Fibroblast of gingiva (primary cell): ENCODE measurements at regions not wholly inside any gene's neighbourhood (a gene's known extent, or its start where the extent isn't known, plus 50 kb on each side); places are given as distances from the start of the nearest gene placed in this dataset.
"Not testable (repeated sequence)": the region's sequence is repeated elsewhere in the genome, so short reads cannot be mapped to it uniquely, and the experiment has no call there.

Experiments used
- DNase-seq: peaks from one replicate; pipeline ENCODE4 v3.0.0-alpha.2; 2011; ENCODE audit warnings: low read depth

GRCh38 chr4:141290771-141291170 lies 70.1 kb downstream of the ZNF330 start:
- DNase-seq = no peak

- no peak for DNase-seq
Observed at GRCh38 chr4:141294306-141294705, 73.6 kb downstream of the ZNF330 start.

DNA sequence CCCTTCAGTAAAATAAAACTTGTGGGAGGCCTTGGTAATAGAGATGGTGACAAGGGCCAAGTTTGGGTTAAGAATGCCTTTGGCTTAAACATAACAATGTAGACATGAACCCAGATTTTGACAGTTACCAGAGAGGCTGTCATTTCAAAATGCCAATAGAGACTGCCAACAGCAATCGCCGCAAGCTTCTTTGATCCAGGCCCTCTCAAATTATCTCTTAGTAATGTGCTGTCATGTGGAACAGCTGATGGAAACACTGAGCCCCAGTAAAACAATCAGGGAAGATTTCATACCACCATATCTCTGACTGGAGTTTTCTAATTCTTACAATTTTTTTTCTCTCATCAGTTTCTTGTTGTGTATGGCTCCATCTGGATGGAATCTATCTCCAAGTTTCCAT lies 80.5 kb downstream of the ZNF330 start:
- no peak for DNase-seq

GRCh38 chr4:141302924-141303323 lies 82.2 kb downstream of the ZNF330 start:
- no peak for DNase-seq

DNA sequence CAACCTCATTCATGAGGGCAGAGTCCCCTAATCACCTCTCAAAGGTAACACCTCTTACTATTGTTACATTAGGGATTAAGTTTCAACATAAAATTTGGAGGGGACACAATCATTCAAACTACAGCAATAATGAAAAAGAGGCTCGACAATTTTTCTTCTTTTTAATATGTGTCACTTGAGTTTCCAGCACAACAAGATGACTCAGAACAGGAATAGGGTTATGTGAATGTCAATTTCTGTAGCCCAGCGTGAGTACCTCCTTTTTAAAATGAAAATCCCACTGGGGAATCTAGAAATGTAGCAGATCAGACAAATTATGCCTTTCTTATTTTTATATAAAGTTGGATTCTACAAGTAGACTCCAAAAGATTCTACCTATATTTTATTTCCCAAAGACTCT lies 83.7 kb downstream of the ZNF330 start:
- no peak for DNase-seq

- no peak for DNase-seq
Observed at GRCh38 chr4:141306331-141306730, 85.6 kb downstream of the ZNF330 start.

DNA sequence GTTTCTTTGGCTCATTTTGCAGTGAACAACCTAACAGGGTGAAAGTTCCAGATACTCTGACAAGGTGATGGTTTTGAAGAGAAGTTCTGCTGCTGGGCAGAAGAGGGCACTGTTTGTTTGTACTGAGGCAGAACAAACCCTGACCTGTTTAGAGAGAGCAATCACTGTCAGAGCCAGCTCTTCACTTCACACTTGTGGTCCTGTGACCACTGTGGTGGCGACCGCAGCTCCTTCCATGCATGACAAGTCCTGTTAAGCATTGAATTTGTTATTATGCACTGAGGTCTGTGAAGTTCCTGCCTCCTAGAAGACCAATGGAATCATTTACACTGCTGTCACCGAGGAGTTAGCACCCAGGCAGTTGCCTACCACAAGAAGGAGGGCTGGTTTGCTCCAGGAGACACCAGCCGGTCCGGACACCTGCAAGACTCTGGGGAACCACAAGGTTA lies 86.6 kb downstream of the ZNF330 start:
- peak; percentile 59 for DNase-seq

- no peak for DNase-seq
Observed at GRCh38 chr4:141309874-141310273, 89.2 kb downstream of the ZNF330 start.

DNA sequence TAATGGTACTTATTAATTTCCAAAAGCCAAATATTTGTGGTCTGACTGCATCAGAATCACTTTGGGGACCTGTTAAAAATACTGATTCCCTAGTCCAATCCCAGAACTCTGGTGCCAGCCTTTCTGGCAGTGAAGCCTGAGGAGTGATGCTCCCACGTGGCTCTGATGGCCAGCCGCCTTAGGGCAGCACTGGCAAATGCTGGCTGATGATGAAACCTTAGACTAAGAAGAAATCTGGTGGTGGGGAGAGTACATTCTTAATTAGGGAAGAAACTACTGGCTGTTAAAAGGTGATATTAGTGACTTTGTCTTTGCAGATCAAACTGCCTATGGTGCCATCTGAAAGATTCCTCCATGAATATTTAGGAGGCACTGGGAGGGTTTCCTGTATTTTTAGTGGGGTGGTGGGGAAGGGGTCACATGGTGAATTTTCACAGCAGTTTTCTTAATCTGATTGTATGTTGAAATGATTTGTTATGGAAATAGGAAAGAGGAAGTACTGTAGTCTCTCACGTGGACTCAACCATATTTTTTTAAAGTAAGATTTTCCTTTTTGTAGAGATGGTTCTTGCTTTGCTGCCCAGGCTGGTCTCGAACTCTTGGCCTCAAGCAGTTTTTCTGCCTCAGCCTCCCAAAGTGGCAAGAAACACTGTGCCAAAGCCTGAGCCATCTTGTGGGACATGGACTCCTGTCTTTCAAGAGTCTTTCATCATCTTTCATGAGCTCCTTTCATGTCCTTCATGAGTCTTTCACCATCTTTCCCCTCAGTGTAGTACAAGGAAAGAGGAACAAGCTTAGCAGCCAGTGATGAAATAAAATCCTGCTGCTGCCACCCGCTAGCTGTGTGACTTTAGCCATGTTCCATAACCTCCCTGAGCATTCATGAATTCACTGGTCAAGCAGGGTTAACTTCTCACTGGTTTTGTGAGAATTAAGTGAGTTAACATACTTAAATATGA lies 90.8 kb downstream of the ZNF330 start:
- DNase-seq = no peak

GRCh38 chr4:141314627-141315026 lies 93.9 kb downstream of the ZNF330 start:
- DNase-seq = no peak

- no peak for DNase-seq
Observed at GRCh38 chr4:141328560-141329173, 108.0 kb downstream of the ZNF330 start.

DNA sequence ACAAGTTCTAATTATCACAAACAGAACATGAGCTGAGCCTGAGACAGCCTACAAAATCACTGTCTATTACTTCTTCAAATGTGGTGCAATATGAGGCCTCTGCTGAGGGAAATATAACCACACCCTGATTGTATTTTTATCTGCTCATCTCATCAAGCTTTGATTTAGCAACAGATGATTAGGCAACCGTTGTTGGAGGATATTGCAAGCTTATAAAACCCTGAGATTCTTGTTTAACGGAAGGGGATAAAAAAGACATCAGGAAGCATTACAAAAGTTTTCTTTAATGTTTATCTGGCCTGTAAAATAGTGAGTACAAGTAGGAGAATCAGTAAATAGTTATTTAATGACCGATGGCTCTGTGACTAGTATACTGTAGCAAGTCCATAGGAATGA lies 108.5 kb downstream of the ZNF330 start:
- peak; percentile 88 for DNase-seq

DNA sequence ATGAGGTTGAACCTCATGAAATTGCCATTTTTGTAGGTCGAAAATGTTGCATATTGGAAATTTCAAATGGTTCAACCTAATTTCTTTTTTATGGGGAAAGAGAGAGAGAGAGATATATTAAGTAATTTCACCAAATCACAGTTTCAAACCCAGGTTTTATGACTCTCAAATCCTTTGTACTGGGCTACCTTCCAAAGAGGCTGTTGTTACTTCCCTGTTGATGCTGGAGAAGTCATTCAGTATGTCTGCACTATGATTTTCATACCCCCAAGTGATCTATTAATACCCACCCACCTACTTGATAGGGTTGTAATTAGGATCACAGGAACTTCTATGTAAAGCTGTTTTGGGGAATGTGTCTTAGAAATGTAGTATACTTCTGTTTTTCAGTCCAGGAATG lies 109.9 kb downstream of the ZNF330 start:
- no peak for DNase-seq

DNA sequence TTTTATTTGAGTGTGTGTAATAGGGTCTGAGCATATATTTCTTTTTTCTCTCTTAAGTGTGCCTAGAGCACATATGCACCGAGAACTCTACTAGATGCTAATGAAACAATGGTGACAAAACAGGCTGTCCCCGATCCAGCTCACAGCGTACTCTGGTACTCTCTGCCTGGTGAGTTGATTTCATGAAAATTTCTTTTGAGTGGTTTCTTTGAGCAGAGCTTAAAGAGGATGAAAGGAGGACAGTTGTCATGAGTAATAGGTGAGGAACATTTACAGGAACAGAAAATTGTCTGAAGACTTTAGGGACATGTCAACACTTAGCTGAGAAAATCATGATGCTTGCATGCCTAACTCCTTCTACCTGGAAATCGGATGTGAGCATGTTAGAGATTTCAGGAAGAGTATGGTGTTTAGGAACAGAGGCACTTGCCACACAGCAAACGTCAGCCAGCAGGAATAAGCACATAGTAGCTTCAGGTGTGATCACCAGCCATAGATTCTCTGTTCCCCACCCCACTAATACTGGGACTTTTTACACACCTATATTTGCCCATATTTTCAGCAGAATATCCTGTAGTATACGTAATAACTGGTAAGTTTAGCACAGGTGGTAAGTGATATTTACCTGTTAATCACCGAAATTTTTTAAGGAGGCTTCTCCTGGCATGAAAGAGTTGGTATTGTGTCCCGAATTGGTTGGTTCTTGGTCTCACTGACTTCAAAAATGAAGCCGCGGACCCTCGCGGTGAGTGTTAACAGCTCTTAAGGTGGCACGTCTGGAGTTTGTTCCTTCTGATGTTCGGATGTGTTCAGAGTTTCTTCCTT lies 111.1 kb downstream of the ZNF330 start:
- no peak for DNase-seq

- DNase-seq = not testable (repeated sequence)
Observed at GRCh38 chr4:141332359-141333181, 111.9 kb downstream of the ZNF330 start.

DNA sequence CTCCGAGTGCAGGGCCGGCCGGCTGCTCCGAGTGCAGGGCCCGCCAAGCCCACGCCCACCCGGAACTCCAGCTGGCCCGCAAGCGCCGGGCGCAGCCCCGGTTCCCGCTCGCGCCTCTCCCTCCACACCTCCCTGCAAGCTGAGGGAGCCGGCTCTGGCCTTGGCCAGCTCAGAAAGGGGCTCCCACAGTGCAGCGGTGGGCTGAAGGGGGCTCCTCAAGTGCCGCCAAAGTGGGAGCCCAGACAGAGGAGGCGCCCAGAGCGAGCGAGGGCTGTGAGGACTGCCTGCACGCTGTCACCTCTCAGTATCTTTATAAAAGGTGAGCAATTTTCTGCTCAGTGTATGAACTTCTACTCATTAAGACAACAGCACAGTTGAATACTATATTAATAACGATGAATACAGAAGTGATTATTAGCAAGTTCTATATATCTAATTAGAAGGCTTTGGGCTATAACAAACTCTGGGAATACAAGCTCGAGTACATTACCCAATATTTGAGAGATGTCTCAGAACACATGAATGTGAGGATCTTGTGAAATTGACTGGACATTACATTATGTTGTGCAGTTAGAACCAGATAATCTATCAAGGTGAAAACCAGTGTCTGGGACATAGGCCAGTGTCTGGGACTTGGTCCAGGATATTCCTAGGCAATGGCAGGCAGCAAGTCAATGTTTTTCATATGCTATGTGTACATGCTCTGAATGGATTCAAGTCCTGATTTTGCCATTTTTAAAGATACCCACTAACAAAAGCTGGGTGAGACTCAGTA lies 112.9 kb downstream of the ZNF330 start:
- DNase-seq = peak; percentile 85

- no peak for DNase-seq
Observed at GRCh38 chr4:141335166-141335565, 114.5 kb downstream of the ZNF330 start.

DNA sequence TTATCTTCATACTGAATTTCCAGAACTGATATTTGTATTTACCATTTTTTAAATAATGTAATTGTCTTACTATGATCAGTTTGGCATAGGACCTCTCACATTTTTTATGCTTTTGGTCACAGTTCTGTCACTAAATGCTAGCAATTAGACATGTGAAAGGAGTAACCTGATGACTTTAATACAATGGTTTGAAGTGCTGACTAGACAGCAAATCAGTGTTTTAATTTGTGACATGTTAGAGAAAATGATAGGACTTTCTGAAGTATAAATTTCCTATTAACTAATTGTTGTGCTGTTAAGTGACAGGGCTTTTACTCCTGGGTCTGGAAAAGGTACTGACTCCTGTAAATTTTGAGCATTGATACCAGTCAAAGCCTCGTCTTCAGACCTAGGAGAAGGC lies 117.5 kb downstream of the ZNF330 start:
- DNase-seq = no peak

DNA sequence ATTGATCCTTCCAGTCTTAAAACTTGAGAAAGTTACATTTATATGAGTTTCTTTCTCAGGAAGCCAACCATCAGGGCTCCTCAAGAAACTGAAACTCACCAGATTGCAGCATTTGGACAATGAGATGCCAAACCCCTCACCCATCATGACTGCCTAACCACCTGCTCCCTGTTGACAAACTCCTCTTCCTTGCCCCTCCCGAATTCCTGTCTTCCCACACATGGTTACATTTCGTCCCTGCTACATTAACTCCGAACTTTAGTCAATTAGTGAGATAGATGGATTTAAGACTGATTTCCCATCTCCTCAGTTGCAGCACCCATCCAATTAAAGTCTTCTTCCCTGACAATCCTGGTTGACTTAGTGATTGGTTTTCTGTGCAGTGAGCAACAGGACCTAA lies 118.7 kb downstream of the ZNF330 start:
- no peak for DNase-seq

DNA sequence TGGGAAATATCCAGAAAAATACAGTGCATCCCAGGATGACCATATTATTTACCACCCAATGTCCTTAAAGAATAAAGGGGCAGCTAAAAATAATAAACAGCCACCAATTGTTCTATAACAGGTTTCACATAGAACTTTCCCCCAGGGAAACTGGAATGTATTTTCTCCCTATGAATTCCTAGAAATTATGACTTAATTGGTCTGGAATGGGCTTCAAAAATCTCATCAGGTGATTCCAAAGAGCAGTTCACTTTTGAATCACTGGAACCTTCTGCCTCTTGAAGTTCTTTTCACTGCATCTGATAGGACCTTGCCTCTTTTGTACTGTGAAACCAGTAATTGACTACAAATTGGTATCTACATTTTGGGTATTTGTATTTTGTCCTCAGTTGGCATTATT lies 119.3 kb downstream of the ZNF330 start:
- no peak for DNase-seq

GRCh38 chr4:141340458-141340857 lies 119.8 kb downstream of the ZNF330 start:
- no peak for DNase-seq
